Activated CD4-positive, alpha-beta T cell treated with anti-CD3 and anti-CD28 coated beads for 36 hours (primary cell): ENCODE measurements at regions not wholly inside any gene's neighbourhood (a gene's known extent, or its start where the extent isn't known, plus 50 kb on each side); places are given as distances from the start of the nearest gene placed in this dataset.

Source experiments
- ATAC-seq: fragments of 200-7000 bp; cut with Tn5 transposase; one replicate; pipeline ENCODE4 v1.10.0; 2021; ENCODE audit warnings: mild to moderate bottlenecking, moderate library complexity
- CTCF ChIA-PET: fragments of 350-600 bp; sonication (Branson Sonifier 250); formaldehyde crosslinking; loops from one replicate; lab custom pipeline; 2021; ENCODE audit warnings: antibody characterized with exemption; lab: Charles Lee
- POLR2A ChIA-PET: fragments of 350-600 bp; sonication (Branson Sonifier 250); formaldehyde crosslinking; loops from one replicate; lab custom pipeline; 2021; ENCODE audit warnings: antibody characterized with exemption, inconsistent platforms; lab: Charles Lee
- DNase-seq: peaks from one replicate; pipeline ENCODE4 v3.0.0-alpha.2; 2020
- H3K27ac Mint-ChIP-seq: one replicate; pipeline ENCODE4 v1.8.0; 2021; ENCODE audit warnings: mixed read lengths
- H3K27me3 Mint-ChIP-seq: one replicate; pipeline ENCODE4 v1.8.0; 2021; ENCODE audit warnings: mixed read lengths
- H3K36me3 Mint-ChIP-seq: one replicate; pipeline ENCODE4 v1.8.0; 2021; ENCODE audit warnings: low read depth, mixed read lengths
- H3K4me1 Mint-ChIP-seq: one replicate; pipeline ENCODE4 v1.8.0; 2021; ENCODE audit warnings: mixed read lengths
- H3K4me3 Mint-ChIP-seq: one replicate; pipeline ENCODE4 v1.8.0; 2021; ENCODE audit warnings: mild to moderate bottlenecking, moderate library complexity, mixed read lengths
- H3K9me3 Mint-ChIP-seq: one replicate; pipeline ENCODE4 v1.8.0; 2021; ENCODE audit warnings: low read depth, mixed read lengths
- intact Hi-C, 2 experiments: fragments of 100-400 bp; cut with DNase I in 1 of 2; cut with micrococcal nuclease in 1 of 2; formaldehyde crosslinking; loops; one replicate each; pipeline versions ENCODE4 v1.14.2 to v1.15.1; 2022 to 2024; cut with DNase I, micrococcal nuclease

DNA sequence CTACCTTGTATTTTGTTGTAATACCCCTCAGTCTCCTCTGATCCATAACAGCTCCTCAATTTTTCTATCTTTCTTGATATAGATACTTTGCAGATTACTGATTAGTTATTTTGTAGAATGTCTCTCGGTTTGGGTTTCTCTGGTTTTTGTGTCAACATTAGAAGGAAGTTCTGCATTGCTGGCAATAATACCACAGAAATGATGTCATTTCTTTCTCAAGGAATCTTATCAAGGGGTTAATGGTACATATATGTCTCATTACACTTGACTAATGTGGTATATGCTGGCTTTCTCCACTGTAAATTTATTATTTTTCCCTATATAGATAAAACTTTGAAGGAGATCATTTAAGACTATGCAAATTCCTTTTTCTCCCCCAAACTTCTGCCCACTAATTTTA, 183.6 kb upstream of the DKK2 start:
- no peaks in the 10 kb centered on the region for H3K36me3 Mint-ChIP-seq
- ChIA-PET CTCF (no interaction called here), POLR2A (no interaction called here)
- no peaks in the 10 kb centered on the region for H3K4me1 Mint-ChIP-seq
- H3K27me3 Mint-ChIP-seq = peaks cover 2% of the 10 kb centered on the region
- no peak overlapping the region for H3K4me3 Mint-ChIP-seq
- no peak overlapping the region for H3K27ac Mint-ChIP-seq
- no peaks in the 10 kb centered on the region for H3K9me3 Mint-ChIP-seq
- ATAC-seq (no peak), DNase-seq (no peak)
- intact Hi-C loops = no loop called here

DNA sequence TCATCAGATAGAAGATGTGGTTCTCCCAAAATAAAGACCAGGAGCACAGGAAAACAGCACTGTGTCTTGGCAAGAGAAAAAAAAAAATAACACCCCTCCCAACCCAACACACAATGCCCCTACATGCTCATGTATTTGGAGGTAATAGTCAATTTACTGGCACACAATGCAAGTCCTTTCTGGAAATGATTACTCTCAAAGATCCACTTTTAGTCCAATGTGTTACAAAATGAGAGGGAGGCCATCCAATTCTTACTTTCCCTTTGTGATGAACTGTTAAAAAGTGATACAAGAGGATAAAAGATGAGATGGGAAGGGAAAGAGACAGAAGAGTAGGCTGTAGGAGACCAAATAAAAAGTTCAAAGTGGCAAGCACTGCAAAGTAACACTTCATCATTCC, 180.3 kb upstream of the DKK2 start:
- POLR2A ChIA-PET = no interaction called here

GRCh38 chr4:107215222-107215621, 179.1 kb upstream of the DKK2 start:
- Mint-ChIP-seq H3K27ac (no peak overlapping the region), H3K36me3 (no peaks in the 10 kb centered on the region), H3K4me3 (no peak overlapping the region), H3K27me3 (peaks cover 2% of the 10 kb centered on the region), H3K9me3 (no peaks in the 10 kb centered on the region), H3K4me1 (no peaks in the 10 kb centered on the region)
- intact Hi-C loops = no loop called here
- CTCF ChIA-PET = no interaction called here
- no peak for ATAC-seq
- POLR2A ChIA-PET = no interaction called here
- DNase-seq = no peak

More for the DNA sequence above, 180.3 kb upstream of the DKK2 start:
- Mint-ChIP-seq H3K9me3 (no peaks in the 10 kb centered on the region), H3K36me3 (no peaks in the 10 kb centered on the region), H3K4me3 (no peak overlapping the region), H3K4me1 (no peaks in the 10 kb centered on the region), H3K27ac (no peak overlapping the region), H3K27me3 (peaks cover 2% of the 10 kb centered on the region)
- CTCF ChIA-PET = no interaction called here
- DNase-seq (no peak), ATAC-seq (no peak)
- intact Hi-C loops = no loop called here

- no peak for ATAC-seq
- no peak for DNase-seq
- intact Hi-C loops = no loop called here
- no peaks in the 10 kb centered on the region for H3K4me1 Mint-ChIP-seq
- ChIA-PET POLR2A (no interaction called here), CTCF (no interaction called here)
- peaks cover 2% of the 10 kb centered on the region for H3K27me3 Mint-ChIP-seq
- no peaks in the 10 kb centered on the region for H3K36me3 Mint-ChIP-seq
- H3K4me3 Mint-ChIP-seq = no peak overlapping the region
- H3K27ac Mint-ChIP-seq = no peak overlapping the region
- no peaks in the 10 kb centered on the region for H3K9me3 Mint-ChIP-seq
Measured at GRCh38 chr4:107213880-107214279, 177.8 kb upstream of the DKK2 start.

GRCh38 chr4:107213410-107213809, 177.3 kb upstream of the DKK2 start:
- intact Hi-C loops = no loop called here
- no peaks in the 10 kb centered on the region for H3K4me1 Mint-ChIP-seq
- peaks cover 2% of the 10 kb centered on the region for H3K27me3 Mint-ChIP-seq
- ChIA-PET CTCF (no interaction called here), POLR2A (no interaction called here)
- ATAC-seq (no peak), DNase-seq (no peak)
- no peaks in the 10 kb centered on the region for H3K36me3 Mint-ChIP-seq
- H3K27ac Mint-ChIP-seq = no peak overlapping the region
- H3K4me3 Mint-ChIP-seq = no peak overlapping the region
- H3K9me3 Mint-ChIP-seq = no peaks in the 10 kb centered on the region

DNA sequence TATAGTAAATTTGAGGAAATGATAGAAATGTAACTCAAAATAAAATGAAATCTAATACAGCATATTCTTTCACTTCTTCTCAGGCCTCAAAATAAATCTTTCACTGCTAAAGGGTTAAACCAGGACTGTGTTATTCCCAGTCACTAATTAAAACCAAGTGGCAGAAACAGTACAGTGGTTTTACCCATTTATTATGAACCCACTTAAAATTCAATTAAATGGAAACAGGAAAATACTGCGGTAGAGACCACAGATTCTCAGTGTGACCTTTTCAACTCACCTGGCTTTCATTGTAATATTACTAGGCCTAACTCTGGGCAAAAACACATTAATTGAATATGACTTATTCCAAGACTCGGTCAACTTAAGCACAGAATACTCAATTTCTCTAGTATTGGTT, 176.5 kb upstream of the DKK2 start:
- H3K4me1 Mint-ChIP-seq = no peaks in the 10 kb centered on the region
- H3K27ac Mint-ChIP-seq = no peak overlapping the region
- POLR2A ChIA-PET = no interaction called here
- no peaks in the 10 kb centered on the region for H3K36me3 Mint-ChIP-seq
- no peak overlapping the region for H3K4me3 Mint-ChIP-seq
- H3K9me3 Mint-ChIP-seq = no peaks in the 10 kb centered on the region
- peaks cover 2% of the 10 kb centered on the region for H3K27me3 Mint-ChIP-seq
- CTCF ChIA-PET = no interaction called here
- DNase-seq = no peak
- ATAC-seq = no peak
- intact Hi-C loops = no loop called here

DNA sequence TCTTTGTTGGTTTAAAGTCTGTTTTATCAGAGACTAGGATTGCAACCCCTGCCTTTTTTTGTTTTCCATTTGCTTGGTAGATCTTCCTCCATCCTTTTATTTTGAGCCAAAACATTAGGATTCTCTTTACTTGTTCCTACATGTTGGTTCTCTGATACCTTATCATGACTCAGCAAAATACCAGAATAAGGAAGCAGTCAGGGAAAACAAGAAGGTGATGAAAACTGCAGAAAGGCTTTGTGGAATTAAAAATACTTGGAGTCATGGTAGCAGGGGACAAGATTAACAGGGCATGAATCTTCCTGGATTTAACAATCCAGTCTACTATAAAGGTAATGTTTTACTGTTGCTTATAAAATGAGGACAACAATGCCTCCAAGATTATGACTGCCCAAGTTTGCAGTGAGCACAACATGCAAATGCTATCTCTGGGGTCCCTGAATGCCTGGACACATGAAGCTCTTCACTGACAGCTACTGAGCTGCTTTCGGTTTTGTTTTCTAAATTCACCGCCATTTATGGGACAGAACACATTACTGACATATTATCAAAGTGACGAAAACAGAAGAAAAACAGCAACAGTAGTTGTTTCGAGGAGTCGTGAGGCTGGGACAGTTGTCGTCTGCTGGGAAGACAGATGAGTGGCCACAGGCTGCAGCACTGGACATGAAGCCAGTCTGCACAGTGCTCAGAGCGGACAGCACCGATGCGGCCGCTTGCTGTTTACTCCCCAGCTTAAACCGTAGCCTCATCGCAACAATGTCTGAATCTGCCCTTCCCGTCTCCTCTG, 174.5 kb upstream of the DKK2 start:
- H3K4me3 Mint-ChIP-seq = no peak overlapping the region
- DNase-seq = no peak
- intact Hi-C loops = no loop called here
- CTCF ChIA-PET = no interaction called here
- H3K9me3 Mint-ChIP-seq = no peaks in the 10 kb centered on the region
- no peaks in the 10 kb centered on the region for H3K4me1 Mint-ChIP-seq
- no peak overlapping the region for H3K27ac Mint-ChIP-seq
- H3K27me3 Mint-ChIP-seq = peaks cover 6% of the 10 kb centered on the region
- H3K36me3 Mint-ChIP-seq = no peaks in the 10 kb centered on the region
- POLR2A ChIA-PET = no interaction called here
- ATAC-seq = no peak

- ATAC-seq = no peak
Measured at GRCh38 chr4:107203733-107204132, 167.6 kb upstream of the DKK2 start.

DNA sequence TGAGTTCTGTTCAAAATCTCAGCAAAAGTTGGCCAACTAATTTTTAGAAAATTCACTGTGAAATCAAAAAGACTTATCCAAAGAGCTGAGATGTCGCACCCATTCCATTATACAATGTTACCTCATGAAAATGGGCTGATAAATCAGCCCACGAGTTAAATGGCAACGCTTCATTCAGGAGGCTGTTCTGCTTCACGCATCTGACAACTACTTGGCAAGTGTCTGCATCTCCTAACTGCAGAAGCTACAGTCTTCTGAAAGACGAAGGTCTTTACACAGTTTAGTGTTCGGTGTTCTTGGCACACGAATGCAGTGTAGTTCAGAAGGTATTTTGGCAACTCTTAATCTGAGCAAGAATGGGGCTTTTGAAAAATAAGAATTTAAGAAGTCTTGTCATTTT, 166.6 kb upstream of the DKK2 start:
- ATAC-seq (no peak), DNase-seq (no peak)
- H3K36me3 Mint-ChIP-seq = no peaks in the 10 kb centered on the region
- intact Hi-C loops = no loop called here
- no peaks in the 10 kb centered on the region for H3K4me1 Mint-ChIP-seq
- H3K27me3 Mint-ChIP-seq = peaks cover 7% of the 10 kb centered on the region
- CTCF ChIA-PET = no interaction called here
- H3K4me3 Mint-ChIP-seq = no peak overlapping the region
- H3K27ac Mint-ChIP-seq = no peak overlapping the region
- no peaks in the 10 kb centered on the region for H3K9me3 Mint-ChIP-seq
- POLR2A ChIA-PET = no interaction called here

More at GRCh38 chr4:107203733-107204132, 167.6 kb upstream of the DKK2 start:
- Mint-ChIP-seq H3K9me3 (no peaks in the 10 kb centered on the region), H3K4me1 (no peaks in the 10 kb centered on the region), H3K27me3 (peaks cover 7% of the 10 kb centered on the region), H3K27ac (no peak overlapping the region), H3K36me3 (no peaks in the 10 kb centered on the region), H3K4me3 (no peak overlapping the region)
- intact Hi-C loops = no loop called here
- ChIA-PET POLR2A (no interaction called here), CTCF (no interaction called here)
- no peak for DNase-seq

GRCh38 chr4:107197121-107197520, 161.0 kb upstream of the DKK2 start:
- H3K36me3 Mint-ChIP-seq = no peaks in the 10 kb centered on the region
- DNase-seq (no peak), ATAC-seq (no peak)
- no peak overlapping the region for H3K27ac Mint-ChIP-seq
- no peaks in the 10 kb centered on the region for H3K4me1 Mint-ChIP-seq
- ChIA-PET CTCF (interaction anchor here (0.6 kb wide), 1 partner anchor 1321 kb away, joined by 4 read pairs; no protein-coding TSS in a partner anchor), POLR2A (no interaction called here)
- H3K4me3 Mint-ChIP-seq = no peak overlapping the region
- intact Hi-C loops = no loop called here
- no peaks in the 10 kb centered on the region for H3K9me3 Mint-ChIP-seq
- H3K27me3 Mint-ChIP-seq = peaks cover 6% of the 10 kb centered on the region

GRCh38 chr4:107196312-107196711, 160.2 kb upstream of the DKK2 start:
- intact Hi-C loops = no loop called here
- no peak for DNase-seq
- no peaks in the 10 kb centered on the region for H3K4me1 Mint-ChIP-seq
- H3K36me3 Mint-ChIP-seq = no peaks in the 10 kb centered on the region
- no peak overlapping the region for H3K27ac Mint-ChIP-seq
- CTCF ChIA-PET = interaction anchor here (0.6 kb wide), 1 partner anchor 1320 kb away, joined by 4 read pairs; no protein-coding TSS in a partner anchor
- H3K9me3 Mint-ChIP-seq = no peaks in the 10 kb centered on the region
- H3K27me3 Mint-ChIP-seq = peaks cover 6% of the 10 kb centered on the region
- POLR2A ChIA-PET = no interaction called here
- no peak overlapping the region for H3K4me3 Mint-ChIP-seq
- ATAC-seq = no peak

- ATAC-seq (no peak), DNase-seq (no peak)
- Mint-ChIP-seq H3K4me1 (no peaks in the 10 kb centered on the region), H3K27me3 (peaks cover 4% of the 10 kb centered on the region), H3K9me3 (no peaks in the 10 kb centered on the region), H3K27ac (no peak overlapping the region), H3K36me3 (no peaks in the 10 kb centered on the region), H3K4me3 (no peak overlapping the region)
- POLR2A ChIA-PET = no interaction called here
- CTCF ChIA-PET = no interaction called here
- intact Hi-C loops = no loop called here
Measured at GRCh38 chr4:107194005-107194404, 157.9 kb upstream of the DKK2 start.
